Panc1 (cell line): ENCODE measurements at regions not wholly inside any gene's neighbourhood (a gene's known extent, or its start where the extent isn't known, plus 50 kb on each side); places are given as distances from the start of the nearest gene placed in this dataset.
A peak's percentile ranks its signal among the peaks of the same experiment; 100 is the strongest.

Experiments used
- ATAC-seq: fragments of 200-7000 bp; cut with Tn5 transposase; 2 replicates; pipeline ENCODE4 v1.9.1; 2020; ENCODE audit warnings: mild to moderate bottlenecking, moderate library complexity
- BruUV-seq: library from RNA; stranded (reverse); fragments of 400-500 nt; replicated peaks from 2 replicates; lab custom pipeline; 2021; lab: Mats Ljungman, UMichigan
- CTCF ChIA-PET: fragments of 300-600 bp; sonication (Branson Sonifier 250); formaldehyde crosslinking; loops from one replicate; lab custom pipeline; 2022; ENCODE audit warnings: antibody characterized with exemption; lab: Charles Lee
- POLR2A ChIA-PET: fragments of 300-600 bp; sonication (Branson Sonifier 250); formaldehyde crosslinking; loops from one replicate; lab custom pipeline; 2022; ENCODE audit warnings: antibody characterized with exemption; lab: Charles Lee
- DNase-seq: peaks from one replicate; pipeline ENCODE4 v3.0.0-alpha.2; 2010; ENCODE audit warnings: low read depth, low spot score
- H3K27ac ChIP-seq: 2 replicates; pipeline ENCODE4 v1.5.1; 2011; ENCODE audit warnings: mild to moderate bottlenecking, low read length, inconsistent platforms
- H3K27me3 ChIP-seq: fragments of 200-500 bp; sonication (Bioruptor generic); 2 replicates; pipeline ENCODE4 v1.6.0; 2014; ENCODE audit warnings: low read length, inconsistent platforms; ENCODE audit not compliant: control insufficient read depth, insufficient read depth
- H3K36me3 ChIP-seq: fragments of 200-500 bp; sonication (Bioruptor generic); 2 replicates; pipeline ENCODE4 v1.5.1; 2014; ENCODE audit warnings: inconsistent platforms, mild to moderate bottlenecking, low read length, moderate library complexity; ENCODE audit not compliant: control insufficient read depth, insufficient read depth
- H3K4me1 ChIP-seq: 2 replicates; pipeline ENCODE4 v1.5.1; 2011; ENCODE audit warnings: inconsistent platforms, mild to moderate bottlenecking, low read length, moderate library complexity; ENCODE audit not compliant: control insufficient read depth, insufficient read depth
- H3K4me3 ChIP-seq, 2 experiments: 2 replicates each; pipeline ENCODE4 v1.5.1; 2011 to 2012; ENCODE audit warnings: low read depth in 2 of 2, low read length in 2 of 2, mild to moderate bottlenecking in 2 of 2, inconsistent platforms in 1 of 2, moderate library complexity in 1 of 2
- H3K9me3 ChIP-seq: fragments of 200-500 bp; sonication (Bioruptor generic); 2 replicates; pipeline ENCODE4 v1.5.1; 2014; ENCODE audit warnings: low read depth, mild to moderate bottlenecking, inconsistent platforms, low read length, moderate library complexity; ENCODE audit not compliant: control insufficient read depth, insufficient read depth
- POLR2AphosphoS5 ChIP-seq: IDR thresholded peaks from 2 replicates; pipeline ENCODE4 v1.6.1; 2012; ENCODE audit warnings: mild to moderate bottlenecking, low read depth, low read length, moderate library complexity
- REST ChIP-seq, 2 experiments: IDR thresholded peaks; 2 replicates each; pipeline ENCODE4 v1.6.1; 2011 to 2012; ENCODE audit warnings: low read depth in 2 of 2, control low read depth in 1 of 2, low read length in 1 of 2, mild to moderate bottlenecking in 1 of 2, moderate library complexity in 1 of 2; ENCODE audit not compliant: insufficient read depth in 1 of 2
- SIN3A ChIP-seq: IDR thresholded peaks from 2 replicates; pipeline ENCODE4 v1.6.1; 2012; ENCODE audit warnings: low read depth, mild to moderate bottlenecking, low read length, moderate library complexity, borderline replicate concordance; ENCODE audit not compliant: insufficient read depth
- TCF7L2 ChIP-seq: IDR thresholded peaks from 2 replicates; pipeline ENCODE4 v1.6.1; 2011; ENCODE audit warnings: mild to moderate bottlenecking, low read depth, low read length, inconsistent platforms
- in situ Hi-C: cut with HindIII; loops from 2 replicates; pipeline ENCODE4 v1.10.0; 2016; ENCODE audit warnings: low sequenced_read_pairs, low pct_unique_long_range_greater_than_20kb
- intact Hi-C: fragments of 100-400 bp; cut with micrococcal nuclease; formaldehyde crosslinking; loops from one replicate; pipeline ENCODE4 v1.10.0; 2022; ENCODE audit not compliant: unreplicated experiment
- TF ChIP-seq, protein P1 (sequence below): fragments of 450-650 bp; IDR thresholded peaks from 2 replicates; pipeline ENCODE4 v1.5.1; 2017; ENCODE audit warnings: mild to moderate bottlenecking

GRCh38 chrX:74211911-74212310, 92.1 kb upstream of the ZCCHC13 start:
- no peak overlapping the region for H3K27ac ChIP-seq
- no peak overlapping the region for H3K4me3 ChIP-seq
- no TSS peak for BruUV-seq
- in situ Hi-C loops (no loop called here), intact Hi-C loops (no loop called here)
- POLR2A ChIA-PET = no interaction called here
- no peaks in the 10 kb centered on the region for H3K27me3 ChIP-seq
- H3K9me3 ChIP-seq = no peaks in the 10 kb centered on the region
- H3K36me3 ChIP-seq = peaks cover 3% of the 10 kb centered on the region; the same call in 1 of the 2 replicates
- TF ChIP-seq REST (IDR thresholded peaks at IDR 0.05; ENCODE audit: insufficient read depth in 1 of 2, low read depth in 2 of 2, low read length in 1 of 2) (no peak), TCF7L2 (no peak), POLR2AphosphoS5 (no peak), SIN3A (no peak)
- TF ChIP-seq, protein P1, sequence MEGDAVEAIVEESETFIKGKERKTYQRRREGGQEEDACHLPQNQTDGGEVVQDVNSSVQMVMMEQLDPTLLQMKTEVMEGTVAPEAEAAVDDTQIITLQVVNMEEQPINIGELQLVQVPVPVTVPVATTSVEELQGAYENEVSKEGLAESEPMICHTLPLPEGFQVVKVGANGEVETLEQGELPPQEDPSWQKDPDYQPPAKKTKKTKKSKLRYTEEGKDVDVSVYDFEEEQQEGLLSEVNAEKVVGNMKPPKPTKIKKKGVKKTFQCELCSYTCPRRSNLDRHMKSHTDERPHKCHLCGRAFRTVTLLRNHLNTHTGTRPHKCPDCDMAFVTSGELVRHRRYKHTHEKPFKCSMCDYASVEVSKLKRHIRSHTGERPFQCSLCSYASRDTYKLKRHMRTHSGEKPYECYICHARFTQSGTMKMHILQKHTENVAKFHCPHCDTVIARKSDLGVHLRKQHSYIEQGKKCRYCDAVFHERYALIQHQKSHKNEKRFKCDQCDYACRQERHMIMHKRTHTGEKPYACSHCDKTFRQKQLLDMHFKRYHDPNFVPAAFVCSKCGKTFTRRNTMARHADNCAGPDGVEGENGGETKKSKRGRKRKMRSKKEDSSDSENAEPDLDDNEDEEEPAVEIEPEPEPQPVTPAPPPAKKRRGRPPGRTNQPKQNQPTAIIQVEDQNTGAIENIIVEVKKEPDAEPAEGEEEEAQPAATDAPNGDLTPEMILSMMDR = no peak
- peaks cover 6% of the 10 kb centered on the region for H3K4me1 ChIP-seq
- DNase-seq = no peak
- no peak for ATAC-seq
- CTCF ChIA-PET = no interaction called here

DNA sequence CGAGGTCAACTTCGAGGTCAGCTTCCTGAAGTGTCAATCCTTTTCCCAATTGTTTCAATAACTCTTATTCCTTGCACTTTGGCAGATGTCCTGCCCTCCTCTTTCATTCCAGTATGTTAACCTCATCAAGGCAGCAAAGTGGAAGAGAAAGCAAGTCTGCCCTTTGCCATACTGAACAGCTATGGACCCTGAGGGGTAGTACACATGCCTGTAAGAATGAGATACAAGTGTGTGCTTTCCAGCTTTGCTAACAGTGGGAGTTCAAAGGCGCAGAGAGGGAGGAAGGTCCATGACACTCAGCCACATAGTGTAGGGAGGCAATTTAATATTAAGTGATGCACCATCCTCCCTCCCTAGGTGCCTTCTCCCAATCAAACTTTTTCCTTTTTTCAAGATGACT, 96.4 kb upstream of the ZCCHC13 start:
- H3K4me1 ChIP-seq = peaks cover 6% of the 10 kb centered on the region
- no peak for TF ChIP-seq TCF7L2
- no peak overlapping the region for H3K4me3 ChIP-seq

GRCh38 chrX:74195605-74196004, 108.4 kb upstream of the ZCCHC13 start:
- CTCF ChIA-PET = no interaction called here
- 0 out of 2 replicates have a peak, but pooled peaks have one; percentile 26 for ATAC-seq
- H3K9me3 ChIP-seq = 0 out of 2 replicates have a peak, but pooled peaks cover 3% of the 10 kb centered on the region
- in situ Hi-C loops = no loop called here
- TF ChIP-seq, protein P1 = no peak
- TF ChIP-seq TCF7L2 (no peak), REST (IDR thresholded peaks at IDR 0.05; ENCODE audit: insufficient read depth in 1 of 2, low read depth in 2 of 2, low read length in 1 of 2) (no peak), SIN3A (no peak), POLR2AphosphoS5 (no peak)
- H3K27ac ChIP-seq = peak overlapping the region; percentile 59; the same call in 1 of the 2 replicates
- POLR2A ChIA-PET = no interaction called here
- H3K36me3 ChIP-seq = no peaks in the 10 kb centered on the region; the same call in 1 of the 2 replicates
- no peak for DNase-seq
- H3K4me1 ChIP-seq = no peaks in the 10 kb centered on the region
- intact Hi-C loops = no loop called here
- H3K4me3 ChIP-seq = no peak overlapping the region
- no TSS peak for BruUV-seq
- no peaks in the 10 kb centered on the region for H3K27me3 ChIP-seq

More for the DNA sequence above, 96.4 kb upstream of the ZCCHC13 start:
- Histone ChIP-seq H3K9me3 (no peaks in the 10 kb centered on the region), H3K36me3 (peaks cover 3% of the 10 kb centered on the region; the same call in 1 of the 2 replicates), H3K27ac (peak overlapping the region; percentile 23; the same call in 1 of the 2 replicates), H3K27me3 (no peaks in the 10 kb centered on the region)
- in situ Hi-C loops (no loop called here), intact Hi-C loops (no loop called here)
- 0 out of 2 replicates have a peak, but pooled peaks have one; percentile 58 for ATAC-seq
- DNase-seq = no peak
- BruUV-seq = no TSS peak
- POLR2A ChIA-PET = no interaction called here
- CTCF ChIA-PET = no interaction called here
